IMR-90 (cell line): ENCODE measurements at regions not wholly inside any gene's neighbourhood (a gene's known extent, or its start where the extent isn't known, plus 50 kb on each side); places are given as distances from the start of the nearest gene placed in this dataset.
A peak's percentile ranks its signal among the peaks of the same experiment; 100 is the strongest.

Experiments used
- ATAC-seq: fragments of 200-7000 bp; cut with Tn5 transposase; 2 replicates; pipeline ENCODE4 v1.9.1; 2020; ENCODE audit warnings: low read depth, mild to moderate bottlenecking, moderate library complexity
- BruUV-seq: library from RNA; stranded (reverse); fragments of 400-500 nt; replicated peaks from 2 replicates; lab custom pipeline; 2021; lab: Mats Ljungman, UMichigan
- CTCF ChIA-PET: fragments of 300-600 bp; formaldehyde crosslinking; extraction: SDS; loops from one replicate; lab custom pipeline; 2021; ENCODE audit warnings: antibody characterized with exemption; lab: Yijun Ruan, JAX
- POLR2A ChIA-PET: fragments of 300-600 bp; sonication (Branson Sonifier 250); formaldehyde crosslinking; loops from one replicate; lab custom pipeline; 2022; ENCODE audit warnings: antibody characterized with exemption; ENCODE audit not compliant: unreplicated experiment; lab: Charles Lee
- DNase-seq: peaks from one replicate; pipeline ENCODE4 v3.0.0; 2013
- H2AFZ ChIP-seq: replicated peaks from 2 replicates; pipeline ENCODE3; 2013; ENCODE audit warnings: low read length, mild to moderate bottlenecking; ENCODE audit not compliant: poor library complexity
- H2AK5ac ChIP-seq: 2 replicates; pipeline ENCODE4 v1.6.1; 2013; ENCODE audit warnings: low read depth, low read length, inconsistent platforms
- H2AK9ac ChIP-seq: replicated peaks from 2 replicates; pipeline ENCODE3; 2013; ENCODE audit warnings: mild to moderate bottlenecking, low read depth, low read length, moderate library complexity; ENCODE audit not compliant: poor library complexity
- H2BK120ac ChIP-seq: 2 replicates; pipeline ENCODE4 v1.6.1; 2013; ENCODE audit warnings: low read depth, low read length, inconsistent platforms
- H2BK15ac ChIP-seq: 3 replicates; pipeline ENCODE4 v1.6.1; 2013; ENCODE audit warnings: low read depth, low read length, inconsistent platforms
- H2BK20ac ChIP-seq: 2 replicates; pipeline ENCODE4 v1.6.1; 2013; ENCODE audit warnings: low read depth, mild to moderate bottlenecking, inconsistent platforms, low read length, moderate library complexity
- H2BK5ac ChIP-seq: 2 replicates; pipeline ENCODE4 v1.6.1; 2013; ENCODE audit warnings: mild to moderate bottlenecking, low read depth, low read length, inconsistent platforms; ENCODE audit not compliant: poor library complexity, severe bottlenecking
- H3K14ac ChIP-seq: replicated peaks from 2 replicates; pipeline ENCODE4 v1.6.1; 2013; ENCODE audit warnings: low read depth, low read length, inconsistent platforms
- H3K18ac ChIP-seq: 2 replicates; pipeline ENCODE4 v1.6.1; 2013; ENCODE audit warnings: low read depth, low read length, control low read depth
- H3K23ac ChIP-seq: 2 replicates; pipeline ENCODE4 v1.6.1; 2013; ENCODE audit warnings: low read depth, low read length, inconsistent platforms
- H3K27ac ChIP-seq: 2 replicates; pipeline ENCODE4 v1.5.1; 2013; ENCODE audit warnings: mild to moderate bottlenecking, control low read depth, low read length; ENCODE audit not compliant: insufficient read depth
- H3K27me3 ChIP-seq: 2 replicates; pipeline ENCODE4 v1.6.1; 2013; ENCODE audit warnings: low read length; ENCODE audit not compliant: control insufficient read depth, insufficient read depth
- H3K36me3 ChIP-seq: 2 replicates; pipeline ENCODE4 v1.6.1; 2013; ENCODE audit warnings: low read length, mixed read lengths; ENCODE audit not compliant: control insufficient read depth, insufficient read depth
- H3K4ac ChIP-seq: 2 replicates; pipeline ENCODE4 v1.6.1; 2013; ENCODE audit warnings: low read depth, low read length, inconsistent platforms
- H3K4me1 ChIP-seq: 2 replicates; pipeline ENCODE4 v1.6.1; 2013; ENCODE audit warnings: low read length, mixed read lengths; ENCODE audit not compliant: control insufficient read depth, insufficient read depth
- H3K4me2 ChIP-seq: 2 replicates; pipeline ENCODE4 v1.6.1; 2013; ENCODE audit warnings: low read depth, mild to moderate bottlenecking, control low read depth, low read length, moderate library complexity
- H3K4me3 ChIP-seq: 2 replicates; pipeline ENCODE4 v1.5.1; 2013; ENCODE audit warnings: low read depth, mild to moderate bottlenecking, control low read depth, low read length, moderate library complexity; ENCODE audit not compliant: insufficient read depth
- H3K56ac ChIP-seq: 2 replicates; pipeline ENCODE4 v1.6.1; 2013; ENCODE audit warnings: low read length, inconsistent platforms; ENCODE audit not compliant: insufficient read depth; ENCODE audit errors: extremely low read depth
- H3K79me1 ChIP-seq, 2 experiments: 2 replicates each; pipeline ENCODE4 v1.6.1; 2013; ENCODE audit warnings: low read length in 2 of 2, inconsistent platforms in 1 of 2, low read depth in 1 of 2
- H3K9ac ChIP-seq: 2 replicates; pipeline ENCODE4 v1.6.1; 2013; ENCODE audit warnings: low read depth, low read length, control low read depth
- H3K9me1 ChIP-seq: 2 replicates; pipeline ENCODE4 v1.6.1; 2013; ENCODE audit warnings: low read length, inconsistent platforms; ENCODE audit not compliant: insufficient read depth
- H3K9me3 ChIP-seq: 2 replicates; pipeline ENCODE4 v1.6.1; 2013; ENCODE audit warnings: low read length; ENCODE audit not compliant: control insufficient read depth, insufficient read depth
- H4K20me1 ChIP-seq: 2 replicates; pipeline ENCODE4 v1.6.1; 2013; ENCODE audit warnings: low read length, inconsistent platforms; ENCODE audit not compliant: insufficient read depth
- H4K5ac ChIP-seq: 2 replicates; pipeline ENCODE4 v1.6.1; 2013; ENCODE audit warnings: mild to moderate bottlenecking, low read depth, low read length, control low read depth
- H4K8ac ChIP-seq, 2 experiments: 2 replicates each; pipeline ENCODE4 v1.6.1; 2013; ENCODE audit warnings: low read depth in 2 of 2, low read length in 2 of 2, control low read depth in 1 of 2, inconsistent platforms in 1 of 2
- H4K91ac ChIP-seq: 2 replicates; pipeline ENCODE4 v1.6.1; 2013; ENCODE audit warnings: low read depth, low read length, inconsistent platforms; ENCODE audit not compliant: insufficient read depth
- BHLHE40 ChIP-seq: fragments of 150-350 bp; IDR thresholded peaks from 2 replicates; pipeline ENCODE4 v1.6.1; 2016; ENCODE audit warnings: mild to moderate bottlenecking, low read depth, low read length
- CEBPB ChIP-seq: IDR thresholded peaks from 2 replicates; pipeline ENCODE4 v1.6.1; 2012; ENCODE audit warnings: low read depth, low read length, improper control_type of control experiment
- WGBS, 2 experiments: methylation state at CpG; one replicate each; pipeline versions ENCODE4 v1.1.5 to v1.1.7; 2013; ENCODE audit warnings: missing lambda C conversion rate in 2 of 2; ENCODE audit not compliant: insufficient read length in 1 of 2; ENCODE audit errors: extremely low coverage in 2 of 2; 5-methylcytosine and 5-hydroxymethylcytosine counted together
- dilution Hi-C: fragments of 300-500 bp; cut with HindIII; formaldehyde crosslinking; loops from one replicate; pipeline ENCODE4 v1.14.3; 2018; ENCODE audit warnings: low sequenced_read_pairs; ENCODE audit not compliant: unreplicated experiment
- in situ Hi-C: fragments of 300-500 bp; cut with MboI; formaldehyde crosslinking; loops from 3 replicates; pipeline ENCODE4 v1.14.3; 2019; ENCODE audit warnings: low sequenced_read_pairs, inconsistent platforms, mixed read lengths
- intact Hi-C: fragments of 100-400 bp; cut with micrococcal nuclease; formaldehyde crosslinking; loops from 2 replicates; pipeline ENCODE4 v1.10.0; 2022

- no peak overlapping the region for H2BK5ac ChIP-seq
- H3K56ac ChIP-seq: no peak overlapping the region
- H2BK15ac ChIP-seq: no peak overlapping the region
- no TSS peak for BruUV-seq
- TF ChIP-seq BHLHE40 (no peak), CEBPB (peak; percentile 55; the same call in 1 of the 2 replicates)
- H2BK120ac ChIP-seq: no peak overlapping the region; the same call in 1 of the 2 replicates
- peak overlapping the region in 1 of 2 experiments; percentile 36; a peak in 1 of 4 replicates for H4K8ac ChIP-seq
- H3K4me2 ChIP-seq: no peak overlapping the region
- H4K5ac ChIP-seq: no peak overlapping the region
- H2AK5ac ChIP-seq: no peak overlapping the region
- H2BK20ac ChIP-seq: no peak overlapping the region
- H3K4me3 ChIP-seq: no peak overlapping the region
- POLR2A ChIA-PET: no interaction called here
- intact Hi-C loops (loop anchor here (10.0 kb wide), 1 partner anchor 1784 kb away; no protein-coding TSS in a partner anchor), dilution Hi-C loops (no loop called here), in situ Hi-C loops (no loop called here)
- H4K91ac ChIP-seq: 0 out of 2 replicates have a peak overlapping the region, but pooled peaks have one; percentile 13
- CTCF ChIA-PET: no interaction called here
- no peak overlapping the region for H2AFZ ChIP-seq
- H3K18ac ChIP-seq: no peak overlapping the region
- H3K9me3 ChIP-seq: no peaks in the 10 kb centered on the region
- no peaks in the 10 kb centered on the region for H3K36me3 ChIP-seq
- peaks cover 6% of the 10 kb centered on the region for H3K4me1 ChIP-seq
- H3K4ac ChIP-seq: 0 out of 2 replicates have a peak overlapping the region, but pooled peaks have one; percentile 5
- H2AK9ac ChIP-seq: no peak overlapping the region
- no peaks in the 10 kb centered on the region; the same call in 1 of the 2 replicates for H3K9me1 ChIP-seq
- peak; percentile 40 for DNase-seq
- no peak overlapping the region for H3K23ac ChIP-seq
- ATAC-seq: no peak; the same call in 1 of the 2 replicates
- H3K14ac ChIP-seq: no peak overlapping the region; the same call in 1 of the 2 replicates
- WGBS, 2 experiments: no CpG with 5 or more reads among the region's 3 CpGs
- H3K27ac ChIP-seq: no peak overlapping the region
- no peaks in the 10 kb centered on the region for H4K20me1 ChIP-seq
- no peaks in the 10 kb centered on the region for H3K27me3 ChIP-seq
- no peaks in the 10 kb centered on the region for H3K79me1 ChIP-seq
- H3K9ac ChIP-seq: no peak overlapping the region
Measured at GRCh38 chr18:61738488-61738887, 154.3 kb downstream of the RNF152 start.
